ENCODE measurements at regions not wholly inside any gene's neighbourhood (a gene's known extent, or its start where the extent isn't known, plus 50 kb on each side); places are given as distances from the start of the nearest gene placed in this dataset.
"Not testable (repeated sequence)": the region's sequence is repeated elsewhere in the genome, so short reads cannot be mapped to it uniquely, and the experiment has no call there.

DNA sequence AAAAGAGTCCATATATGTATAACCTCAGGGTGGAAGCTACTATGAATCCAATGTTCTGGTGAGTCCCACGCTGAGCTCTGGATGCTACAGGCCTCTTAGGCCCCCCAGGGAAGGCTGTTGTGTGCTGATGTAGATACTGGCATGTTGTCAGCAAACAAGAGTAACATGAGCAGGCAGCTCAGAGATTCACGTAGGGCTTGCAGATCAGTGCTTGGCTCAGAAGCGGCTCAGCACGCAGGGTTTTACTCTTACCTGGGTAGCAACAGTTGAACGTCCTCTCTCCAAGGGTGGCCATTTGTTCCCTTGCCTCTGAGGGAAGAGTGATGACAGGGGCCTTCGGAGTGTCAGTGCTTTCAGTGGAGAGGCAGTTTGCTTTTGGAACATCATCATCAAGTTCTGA is 93.4 kb downstream of the ZFP64 start:
- FAIRE-seq, result no peak

DNA sequence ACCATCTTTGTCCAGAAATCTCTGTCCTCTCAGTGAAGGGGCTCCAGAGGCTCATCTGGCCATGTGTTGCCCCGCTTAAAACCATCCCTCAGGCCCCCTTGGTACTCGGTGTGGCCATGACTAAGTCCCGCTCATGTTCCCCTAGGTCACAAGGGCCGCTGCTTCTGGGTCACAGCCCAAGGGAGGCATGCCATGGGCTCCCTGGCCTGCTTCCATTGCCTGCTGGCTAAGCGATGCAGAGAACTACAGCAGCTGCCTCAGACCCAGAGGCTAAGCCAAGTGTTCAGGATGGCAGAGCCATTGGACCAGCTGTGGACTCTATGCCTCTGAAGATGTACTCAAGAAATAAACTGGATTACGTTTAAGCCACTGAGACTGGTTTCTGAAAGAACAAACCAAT is 95.5 kb downstream of the ZFP64 start:
- no peak for FAIRE-seq

DNA sequence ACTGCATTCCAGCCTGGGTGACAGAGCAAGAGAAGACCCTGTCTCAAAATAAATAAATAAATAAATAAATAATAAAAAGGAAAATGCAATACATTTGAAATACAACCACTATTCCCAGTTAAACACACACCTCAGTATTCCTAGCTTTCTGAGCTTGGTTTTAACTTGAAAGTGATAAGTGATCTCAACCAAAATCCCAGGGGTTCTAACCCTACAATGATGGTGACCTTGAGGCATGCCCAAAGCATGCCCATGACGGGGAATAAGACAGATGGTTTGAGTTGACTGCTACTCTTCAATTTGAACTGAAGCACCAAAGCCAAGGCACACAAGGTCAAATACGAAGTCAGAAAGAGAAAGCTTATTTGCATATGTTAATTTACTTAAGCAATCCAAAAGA is 96.9 kb downstream of the ZFP64 start:
- no peak for FAIRE-seq

DNA sequence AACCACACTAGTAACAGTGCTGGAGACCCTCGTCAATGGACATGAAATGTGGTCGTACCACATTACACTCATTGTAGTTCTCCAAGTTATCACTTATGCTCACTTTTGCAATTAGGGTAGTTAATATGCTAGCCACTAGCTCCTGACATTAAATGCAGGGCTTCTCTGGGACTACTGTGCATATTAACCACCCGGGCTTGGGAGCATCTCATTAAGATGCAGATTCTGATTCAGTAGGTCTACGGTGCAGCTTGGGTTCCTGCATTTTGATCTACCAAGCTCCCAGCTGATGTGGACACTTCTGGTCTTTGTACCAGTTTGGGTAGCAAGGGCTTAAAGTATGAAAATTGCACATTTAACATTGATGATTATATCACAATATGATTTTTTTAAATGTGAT is 98.0 kb downstream of the ZFP64 start:
- no peak for FAIRE-seq

DNA sequence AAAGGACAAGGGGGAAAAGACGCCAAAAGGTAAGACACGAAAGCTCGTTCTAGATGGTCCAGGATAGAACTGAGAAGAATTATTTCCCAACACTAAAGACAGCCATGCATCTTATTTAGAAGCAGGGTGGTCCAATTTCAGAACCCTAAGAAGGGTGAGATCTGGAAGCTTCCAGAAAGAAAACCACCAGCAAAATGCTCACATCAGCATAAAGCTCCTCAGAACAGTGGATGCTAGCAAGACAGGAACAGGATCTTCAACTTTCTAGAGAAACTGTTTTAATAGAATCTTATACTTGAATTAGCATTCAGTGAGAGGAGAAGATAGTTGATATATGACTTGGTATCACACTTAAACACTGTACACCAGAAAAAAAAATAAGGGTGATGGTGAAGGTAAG is 101.5 kb downstream of the ZFP64 start:
- FAIRE-seq, result no peak

DNA sequence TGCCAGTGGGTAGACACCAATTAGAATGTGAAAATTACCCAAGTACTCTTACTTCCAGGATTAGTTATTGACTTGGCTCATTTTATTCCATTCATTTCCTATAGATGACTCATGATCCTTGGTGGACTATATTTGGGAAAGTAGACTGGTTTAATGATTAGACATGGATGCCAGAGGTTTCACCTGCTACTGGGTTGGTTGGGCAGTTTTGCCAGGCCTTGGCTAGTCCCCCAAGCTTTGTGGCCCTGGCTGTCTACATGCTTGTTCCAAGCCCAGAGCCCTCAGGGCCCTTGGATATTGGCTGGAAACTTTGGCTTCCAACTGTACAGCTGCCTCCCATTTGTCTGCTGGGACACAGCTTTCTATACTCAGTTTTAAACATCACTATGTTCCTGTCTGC is 104.1 kb downstream of the ZFP64 start:
- no peak for FAIRE-seq

DNA sequence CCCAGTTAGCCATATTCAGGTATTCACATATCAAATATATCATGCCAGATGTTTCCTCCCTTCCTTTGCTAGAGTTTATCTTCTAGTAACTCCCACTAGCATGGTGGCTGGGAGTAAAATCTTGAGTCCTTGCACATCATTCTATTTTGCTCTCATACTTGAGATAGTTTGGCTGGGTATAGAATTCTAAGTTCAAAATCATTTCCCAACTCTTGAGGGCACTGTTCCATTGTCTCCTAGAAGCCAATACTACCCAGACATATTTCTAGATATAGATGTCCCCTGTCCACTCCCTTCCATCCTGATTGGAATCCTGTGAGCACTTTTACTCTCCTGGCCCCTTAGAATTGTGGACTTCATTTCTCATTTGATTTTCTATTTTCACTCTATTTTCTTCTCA is 104.7 kb downstream of the ZFP64 start:
- no peak for FAIRE-seq

DNA sequence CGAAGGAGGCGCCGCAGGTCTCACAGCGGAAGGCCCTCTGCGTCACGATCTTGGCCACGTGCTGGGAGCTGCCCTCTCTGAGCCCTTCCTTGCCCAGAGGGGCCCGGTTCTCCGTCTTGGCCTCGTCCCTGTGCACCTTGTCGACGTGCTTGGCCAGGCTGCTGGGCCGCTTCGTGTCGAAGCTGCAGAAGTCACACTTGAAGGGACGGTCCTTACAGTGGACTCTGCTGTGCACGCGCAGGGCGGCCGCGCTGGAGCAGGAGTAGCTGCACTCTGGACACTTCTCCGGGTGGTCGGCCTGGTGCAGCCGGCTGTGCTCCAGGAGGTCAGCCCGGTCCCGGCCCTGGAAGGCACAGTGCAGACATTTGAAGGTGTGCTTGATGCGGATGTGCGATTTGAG is 106.9 kb downstream of the ZFP64 start:
- FAIRE-seq, result no peak

DNA sequence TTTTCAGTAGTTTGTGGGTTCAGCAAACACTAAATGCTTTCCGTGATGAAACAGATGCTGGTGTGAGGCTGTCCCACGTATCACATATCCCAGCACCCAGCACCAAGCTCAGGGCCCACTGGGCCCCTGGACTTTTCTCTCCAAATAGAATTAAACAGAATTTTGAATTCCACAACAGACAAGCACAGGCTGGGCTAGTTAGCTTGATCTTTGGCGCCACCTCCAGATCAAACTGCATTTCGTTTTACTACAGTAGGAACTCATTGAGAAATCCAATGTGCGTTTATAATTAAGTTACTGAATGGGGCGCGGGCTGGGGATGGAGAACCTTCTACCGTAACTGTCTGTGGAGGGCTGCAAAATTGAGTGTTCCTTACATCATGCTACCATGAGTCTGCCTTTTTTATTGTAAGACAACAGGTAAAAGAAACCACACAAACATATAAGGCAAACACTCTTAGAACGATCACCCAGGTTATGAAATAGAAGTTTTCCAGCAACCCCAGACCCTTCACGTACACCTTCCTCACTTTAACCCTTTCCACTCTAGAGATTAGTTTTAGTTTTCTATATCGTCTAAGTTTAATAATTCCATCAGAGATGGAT is 107.8 kb downstream of the ZFP64 start:
- no peak for FAIRE-seq

DNA sequence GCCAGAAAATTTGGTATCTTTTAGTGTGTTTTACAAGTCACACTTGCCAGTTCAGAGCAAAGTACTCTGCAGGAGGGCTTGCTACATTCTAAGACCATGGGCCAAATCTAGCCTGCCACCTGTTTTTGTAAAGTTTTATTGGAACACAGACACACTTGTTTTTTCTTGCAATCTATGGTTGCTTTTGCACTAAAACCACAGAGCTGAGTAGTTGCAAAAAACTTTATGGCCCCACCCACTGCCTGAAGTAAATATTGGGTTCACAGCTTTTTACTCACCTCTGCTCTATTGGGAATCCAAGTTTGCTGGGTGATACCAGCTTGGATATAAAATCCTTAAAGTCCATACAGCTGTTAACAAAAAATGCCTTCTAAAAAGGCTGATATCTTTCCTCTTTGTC is 109.0 kb downstream of the ZFP64 start:
- no peak for FAIRE-seq

DNA sequence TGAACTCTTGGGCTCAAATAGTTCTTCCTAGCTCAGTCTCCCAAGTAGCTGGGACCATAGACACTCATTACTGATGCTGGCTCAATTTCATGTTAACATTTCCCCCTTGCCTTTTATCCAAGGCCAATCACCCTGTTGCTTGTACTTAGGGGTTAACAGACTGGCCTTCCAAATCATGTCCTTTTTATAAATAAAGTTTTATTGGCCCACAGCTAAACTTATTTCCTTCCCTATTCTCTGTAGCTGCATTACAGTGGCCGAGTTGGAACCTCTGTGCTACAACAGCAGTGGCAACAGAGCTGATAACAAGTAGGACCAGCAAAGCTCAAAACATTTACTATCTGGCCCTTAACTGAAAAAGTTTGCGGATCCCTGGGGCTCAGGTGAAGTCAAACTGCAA is 109.8 kb downstream of the ZFP64 start:
- FAIRE-seq, result no peak

DNA sequence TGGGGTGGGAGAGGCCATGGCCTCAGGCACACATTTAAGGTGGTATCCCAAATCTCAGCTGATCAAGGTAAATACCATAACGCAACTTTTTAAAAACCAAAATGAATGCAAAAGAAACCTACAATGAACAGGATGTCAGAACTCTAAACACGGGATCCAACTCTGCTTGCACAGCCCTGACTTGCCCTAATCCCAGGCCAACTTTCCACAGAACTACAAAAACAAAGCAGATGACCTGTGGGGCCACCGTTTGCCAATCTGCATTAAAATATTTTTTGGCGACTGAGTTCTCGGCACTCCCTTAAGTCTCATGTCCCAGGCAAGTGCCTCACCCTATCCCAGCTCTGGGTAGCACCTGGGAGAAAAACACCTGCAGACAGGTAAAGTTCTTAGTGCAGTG is 110.5 kb downstream of the ZFP64 start:
- FAIRE-seq, result no peak

DNA sequence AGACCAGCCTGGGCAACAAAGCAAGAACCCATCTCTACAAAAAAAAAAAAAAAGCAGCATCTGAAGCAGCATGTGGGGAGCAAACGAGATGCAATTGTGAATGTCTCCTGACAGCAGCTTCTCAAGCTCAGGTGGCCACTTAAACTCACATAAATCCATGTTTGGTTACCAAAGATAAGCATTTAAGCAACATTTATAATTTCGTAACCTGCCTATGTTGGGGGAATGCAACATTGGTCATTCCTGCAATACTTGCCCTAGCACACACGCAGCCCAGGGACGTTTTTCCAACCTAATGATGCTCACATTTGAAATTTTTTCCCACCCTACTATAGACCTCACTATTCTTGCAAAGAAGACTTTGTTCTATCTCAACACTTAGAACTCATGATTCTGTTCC is 113.3 kb downstream of the ZFP64 start:
- FAIRE-seq, result no peak

DNA sequence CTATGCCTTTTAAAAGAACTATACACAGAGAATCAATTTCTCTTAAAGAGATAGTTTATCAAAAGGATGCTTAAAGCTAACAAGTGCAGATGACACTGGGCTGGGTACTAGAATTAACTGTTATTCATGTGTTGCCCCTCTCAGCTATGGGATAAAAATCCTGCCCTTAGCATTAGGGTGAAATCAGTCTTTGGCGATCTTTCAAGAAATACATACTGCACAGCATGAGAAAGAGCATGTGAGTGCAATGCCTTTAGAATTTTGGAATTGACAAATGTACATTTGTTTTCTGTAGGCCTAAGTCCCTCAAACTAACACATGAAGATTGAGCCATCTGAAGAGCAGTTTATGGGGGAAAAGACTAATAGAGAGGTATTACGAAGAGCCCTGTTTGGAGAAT is 115.4 kb downstream of the ZFP64 start:
- no peak for FAIRE-seq

DNA sequence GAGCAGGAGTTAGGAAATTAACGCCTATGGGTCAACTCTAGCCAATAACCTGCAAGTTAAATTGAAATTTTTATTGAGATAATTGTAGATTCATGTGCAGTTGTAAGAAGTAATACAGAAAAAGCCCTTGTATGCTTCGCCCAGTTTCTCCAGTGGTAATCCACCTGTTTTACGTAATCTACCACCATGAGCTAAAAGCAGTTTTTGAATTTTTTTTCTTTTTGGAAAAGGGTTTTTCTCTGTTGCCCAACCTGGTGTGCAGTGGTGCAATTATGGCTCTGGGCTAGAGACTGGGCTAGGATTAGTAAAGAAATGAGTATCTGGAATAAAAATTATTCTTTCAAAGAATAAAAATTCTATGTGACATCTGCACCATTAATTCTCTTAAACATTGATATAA is 116.2 kb downstream of the ZFP64 start:
- no peak for FAIRE-seq

DNA sequence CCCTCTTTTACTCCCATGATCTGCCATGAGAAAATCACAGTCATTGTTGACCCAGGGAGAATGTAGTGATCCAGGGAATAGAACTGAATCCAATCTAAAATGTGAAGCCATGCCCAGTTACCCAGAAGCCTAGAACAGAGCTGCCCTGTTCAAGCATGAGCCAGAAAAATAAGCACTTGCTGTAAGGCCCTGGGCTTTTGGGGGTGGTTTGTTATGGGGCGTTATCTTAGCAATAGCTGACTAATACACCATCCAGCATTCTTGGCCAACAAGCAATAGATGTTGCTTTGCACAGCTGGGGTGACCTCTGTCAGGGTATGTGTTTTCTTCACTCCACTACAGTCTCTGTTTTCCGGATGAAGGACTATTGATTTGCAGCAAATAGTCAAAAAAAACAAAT is 120.4 kb downstream of the ZFP64 start:
- FAIRE-seq, result no peak

DNA sequence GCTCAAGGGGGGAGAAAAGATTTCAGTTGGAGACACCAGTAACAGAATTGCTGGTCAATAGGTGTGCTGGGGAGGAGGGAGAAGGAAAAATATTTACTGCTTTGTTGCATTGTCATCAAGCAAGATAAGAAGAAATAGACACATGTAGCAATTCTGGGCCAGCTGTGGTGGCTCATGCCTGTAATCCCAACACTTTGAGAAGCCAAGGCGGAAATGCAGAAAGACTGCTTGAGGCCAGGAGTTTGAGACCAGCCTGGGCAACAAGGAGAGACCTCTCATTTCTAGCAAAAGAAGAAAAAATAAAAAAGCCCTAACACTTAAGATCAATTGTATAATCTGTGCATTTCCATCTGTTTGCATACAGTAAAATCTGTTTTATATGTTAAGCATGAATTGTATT is 126.6 kb downstream of the ZFP64 start:
- FAIRE-seq, result no peak

DNA sequence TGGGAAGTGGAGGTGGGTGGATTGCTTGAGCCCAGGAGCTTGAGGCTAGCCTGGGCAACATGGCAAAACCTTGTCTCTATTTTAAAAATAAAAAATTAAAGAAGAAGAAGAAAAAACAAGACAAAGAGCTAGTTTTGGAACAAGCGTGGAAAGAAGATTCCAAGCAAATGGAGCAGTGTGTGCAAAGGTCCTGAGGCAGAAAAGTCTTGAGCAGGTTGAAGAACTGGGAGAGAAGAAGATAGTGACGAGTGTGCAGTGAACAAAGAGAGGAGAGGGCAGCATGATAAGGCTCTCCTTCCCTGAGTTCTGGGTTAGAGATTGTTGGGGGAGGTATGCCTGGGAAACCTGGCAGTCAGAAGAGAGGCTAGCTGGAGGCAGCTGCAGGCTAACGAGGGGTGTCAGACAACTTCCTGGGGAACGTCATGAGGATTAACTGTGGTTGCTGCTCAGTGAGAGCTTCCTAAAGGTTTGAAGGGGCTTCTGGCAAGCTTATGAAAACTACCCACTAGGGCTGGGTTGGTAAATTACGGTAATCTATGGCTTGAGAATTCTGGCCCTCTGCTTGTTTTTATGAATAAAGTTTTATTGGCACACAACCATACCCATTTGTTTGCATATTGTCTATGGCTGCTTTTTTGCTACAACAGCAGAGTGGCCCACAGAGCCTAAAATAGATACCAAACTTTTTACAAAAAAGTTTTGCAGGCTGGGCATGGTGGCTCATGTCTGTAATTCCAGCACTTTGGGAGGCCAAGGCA is 128.9 kb downstream of the ZFP64 start:
- FAIRE-seq, result no peak

DNA sequence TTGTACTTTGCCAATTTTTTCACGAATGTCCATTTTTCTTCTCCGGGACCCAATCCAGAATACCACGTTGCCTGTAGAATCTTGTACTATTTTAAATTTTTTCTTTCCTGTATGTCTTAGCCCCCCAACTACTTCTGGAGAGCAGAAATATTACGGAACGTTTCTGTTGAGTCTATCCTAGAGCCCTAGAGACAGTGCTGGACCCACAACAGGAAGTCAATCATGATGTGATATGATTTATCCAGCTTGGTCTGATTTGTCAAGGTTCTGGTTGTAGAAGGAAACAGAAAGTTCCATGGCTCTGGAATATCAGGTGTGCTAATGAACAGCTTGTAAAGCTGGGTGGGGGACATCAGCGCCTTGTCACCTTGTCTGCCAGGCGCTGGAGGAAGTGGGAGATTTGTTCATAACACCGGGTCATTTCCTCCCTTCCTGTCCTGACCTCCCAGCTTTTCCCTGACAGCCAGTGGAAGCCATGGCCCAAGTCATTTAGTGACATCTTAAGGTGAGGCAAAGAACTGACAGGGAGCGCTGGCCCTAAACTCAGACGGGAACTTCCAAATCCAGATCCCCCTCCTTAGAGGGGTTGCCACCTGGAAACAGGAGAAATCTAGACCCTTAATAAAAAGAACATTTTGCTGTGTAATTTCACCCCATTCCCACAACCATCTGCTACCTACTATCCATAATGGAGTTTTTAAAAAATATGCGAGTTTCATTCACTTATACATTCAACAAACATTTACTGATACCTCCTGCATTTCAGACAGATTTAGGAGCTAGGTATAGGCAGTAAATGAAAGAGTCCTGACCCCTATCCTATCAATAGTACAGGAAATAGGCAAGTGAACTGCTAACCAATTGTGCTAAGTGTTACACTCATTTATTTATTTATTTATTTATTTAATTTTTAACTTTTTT is 130.5 kb downstream of the ZFP64 start:
- no peak for FAIRE-seq

DNA sequence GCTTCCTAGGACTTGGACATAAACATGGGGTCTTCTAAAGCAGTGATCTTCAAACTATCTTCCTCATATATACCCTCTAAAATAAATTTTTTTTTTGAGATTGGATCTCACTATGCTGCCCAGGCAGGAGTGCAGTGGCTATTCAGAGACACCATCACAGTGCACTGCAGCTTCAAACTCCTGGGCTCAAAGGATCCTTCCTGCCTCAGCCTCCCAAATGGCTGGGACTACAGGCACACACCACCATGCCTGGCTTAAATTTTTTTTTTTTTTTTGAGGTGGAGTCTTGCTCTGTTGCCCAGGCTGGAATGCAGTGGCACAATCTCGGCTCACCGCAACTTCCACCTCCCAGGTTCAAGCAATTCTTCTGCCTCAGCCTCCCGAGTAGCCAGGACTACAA is 134.4 kb downstream of the ZFP64 start:
- FAIRE-seq, result not testable (repeated sequence)

DNA sequence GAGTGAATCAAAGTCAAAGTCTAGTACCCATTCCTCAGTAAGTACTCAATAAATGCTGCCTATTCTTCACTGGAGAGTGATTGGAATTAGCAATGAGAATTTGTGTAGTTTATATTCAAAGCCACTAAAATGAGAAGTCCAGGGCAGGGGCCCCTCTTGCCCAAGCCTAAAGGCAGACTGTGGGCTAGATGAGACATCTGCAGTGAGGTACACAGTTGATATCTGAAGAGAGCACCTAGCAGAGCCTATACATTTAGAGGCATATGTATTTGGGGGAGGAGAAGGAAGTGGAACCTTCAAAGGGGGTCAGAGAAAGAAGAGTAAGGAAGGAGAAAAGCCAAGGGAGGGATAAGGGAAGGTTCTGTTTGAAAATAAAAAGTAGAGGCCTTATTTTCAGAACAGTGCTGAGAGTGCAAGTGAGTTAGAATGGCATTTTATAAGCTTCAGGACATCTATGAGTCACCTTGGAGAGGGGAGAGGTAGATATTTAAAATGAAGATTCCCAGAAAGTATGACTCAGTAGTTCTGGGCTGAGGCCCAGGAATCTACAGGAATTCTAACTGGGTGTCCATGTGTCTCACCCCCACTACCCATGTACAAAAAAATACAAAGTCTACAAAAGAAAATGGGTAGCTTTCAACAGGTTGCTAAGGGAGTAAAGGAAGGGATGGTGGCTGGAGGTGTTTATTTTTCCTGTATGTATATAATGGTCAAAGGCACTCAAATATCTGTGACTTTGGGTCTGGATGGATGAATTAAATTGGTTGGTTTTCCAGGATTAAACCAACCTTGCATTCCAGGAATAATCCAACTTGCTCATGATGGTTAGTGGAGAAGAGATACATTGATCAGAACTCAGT is 135.1 kb downstream of the ZFP64 start:
- FAIRE-seq, result no peak

DNA sequence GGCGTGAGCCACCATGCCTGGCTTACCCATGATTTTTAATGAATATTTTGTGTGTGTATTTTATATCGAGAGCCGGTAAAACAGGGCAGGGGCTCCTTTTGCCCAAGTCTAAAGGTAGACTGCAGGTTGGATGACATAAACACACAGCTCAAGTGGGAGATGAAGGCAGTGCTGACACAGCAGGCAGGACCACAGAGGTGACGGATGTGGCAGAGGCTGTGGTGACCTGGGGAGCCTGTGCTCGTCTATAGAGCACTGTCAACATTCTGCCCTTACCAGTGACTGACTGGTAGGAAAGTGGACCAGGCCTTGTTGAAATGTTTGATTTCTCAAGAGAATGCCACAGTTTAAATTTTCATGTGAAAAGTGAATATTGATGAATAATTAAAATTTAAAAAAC is 137.5 kb downstream of the ZFP64 start:
- no peak for FAIRE-seq

All from islet of Langerhans (tissue), 1 donor.